ENCODE measurements at regions not wholly inside any gene's neighbourhood (a gene's known extent, or its start where the extent isn't known, plus 50 kb on each side); places are given as distances from the start of the nearest gene placed in this dataset.
"Not testable (repeated sequence)": the region's sequence is repeated elsewhere in the genome, so short reads cannot be mapped to it uniquely, and the experiment has no call there.

DNA sequence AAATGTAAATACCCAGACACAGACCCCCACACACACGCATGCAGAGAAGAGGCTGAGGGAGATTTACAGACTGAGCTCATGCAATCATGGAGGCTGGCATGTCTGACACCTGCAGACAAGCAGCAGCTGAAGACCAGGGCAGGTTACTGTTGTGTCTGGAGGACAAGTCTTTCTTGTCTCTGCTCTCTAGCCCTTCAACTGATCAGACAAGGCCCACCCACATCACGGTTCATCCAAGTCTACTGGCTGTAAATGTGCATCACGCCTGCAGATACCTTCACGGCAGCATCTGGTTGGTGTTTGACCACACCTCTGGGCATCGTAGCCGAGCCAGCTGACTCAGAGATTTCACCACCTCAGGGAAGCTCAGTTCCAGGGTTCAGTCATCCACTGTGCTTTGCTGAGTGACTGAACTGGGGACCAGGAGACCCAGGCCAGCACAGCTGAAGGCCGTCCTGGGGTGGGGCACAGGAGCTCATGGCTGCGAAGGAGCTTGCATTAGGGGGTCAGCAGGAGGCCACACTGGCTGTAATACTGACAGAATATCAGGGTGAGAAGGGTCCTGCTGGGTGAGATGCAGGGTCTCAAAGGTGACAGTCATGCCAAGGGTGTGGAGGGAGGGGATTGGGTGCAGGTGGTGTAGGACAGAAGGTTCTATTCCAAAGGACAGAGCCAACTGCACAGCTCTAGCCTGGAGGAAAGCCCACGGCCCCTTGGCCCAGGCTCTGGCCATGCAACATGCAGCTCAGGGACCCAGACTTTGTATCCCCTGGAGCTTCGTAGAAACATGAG, 304.9 kb downstream of the BRD1 start:
- ATAC-seq, result no peak

DNA sequence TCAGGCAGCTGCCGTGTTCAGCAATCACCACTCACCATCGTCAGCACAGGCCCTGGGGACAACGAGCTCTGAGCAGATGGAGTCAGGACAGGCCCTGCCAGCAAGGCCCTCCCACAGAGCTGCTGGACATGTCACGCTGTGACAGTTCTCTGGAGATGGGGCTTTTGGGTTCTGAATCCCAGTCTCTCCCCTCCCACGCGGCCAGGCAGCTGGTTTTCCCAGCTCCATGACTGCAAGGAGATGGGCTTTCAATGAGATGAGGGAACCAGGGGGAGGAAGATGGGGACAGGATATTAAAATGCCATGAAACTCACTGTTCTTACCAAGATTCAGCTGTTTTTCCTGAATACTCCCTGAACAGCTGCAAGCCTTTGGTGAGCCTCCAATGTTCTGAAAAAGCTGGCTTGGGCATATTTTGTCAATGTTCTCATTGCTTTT, 305.9 kb downstream of the BRD1 start:
- no peak for ATAC-seq

DNA sequence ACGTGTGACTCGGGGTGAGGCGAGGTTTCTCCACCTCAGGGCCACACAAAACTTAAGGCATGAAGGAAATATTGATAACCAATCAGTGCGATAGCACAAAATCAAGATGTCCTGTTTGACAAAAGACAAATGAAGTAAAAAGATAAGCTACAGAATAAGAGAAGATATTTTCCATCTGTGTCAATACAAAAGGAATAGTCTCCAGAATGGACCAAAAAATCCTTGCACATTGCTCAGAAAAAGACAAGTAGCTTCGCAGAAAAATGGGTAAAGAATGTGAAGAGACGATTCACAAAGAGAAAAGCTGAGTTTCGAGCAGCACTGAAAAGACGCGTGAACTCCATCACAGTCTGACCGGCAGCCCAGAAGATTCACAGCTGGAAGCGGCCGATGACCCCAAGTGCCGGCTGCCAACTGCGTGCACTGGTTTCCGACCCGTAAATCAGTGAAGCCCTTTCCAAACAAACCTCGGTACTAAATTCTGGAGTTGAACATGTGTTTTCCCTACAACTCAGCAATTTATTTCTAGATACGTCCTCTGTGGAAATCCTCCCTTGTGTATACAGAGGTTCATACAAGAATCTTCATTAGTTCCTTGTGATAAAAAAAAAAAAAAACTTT, 308.4 kb downstream of the BRD1 start:
- no peak for ATAC-seq

DNA sequence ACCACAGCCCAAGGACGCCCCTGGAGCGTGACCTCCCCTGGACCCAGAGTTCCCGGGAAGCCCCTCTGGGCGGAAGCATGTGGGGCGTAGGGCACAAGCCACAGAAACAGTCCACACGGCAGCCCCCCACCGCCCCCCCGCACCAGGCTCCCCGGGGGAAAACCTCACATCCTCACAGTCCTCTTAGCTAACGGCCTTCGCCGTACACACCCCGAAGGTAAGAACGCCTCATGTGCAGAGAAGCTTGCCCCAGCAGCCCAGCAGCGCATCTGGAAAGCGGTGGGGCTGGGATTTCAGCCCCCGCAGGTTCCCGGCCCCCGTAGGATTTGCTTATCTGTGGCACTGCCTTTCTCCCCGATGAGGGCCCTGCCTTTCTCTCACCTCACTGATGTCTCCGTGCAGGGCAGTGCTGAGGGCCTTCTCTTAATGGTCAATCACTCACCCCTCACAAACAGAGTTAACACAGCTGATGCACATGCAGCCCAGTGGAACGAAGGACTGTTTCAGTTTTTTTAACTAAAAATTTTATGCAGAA, 309.2 kb downstream of the BRD1 start:
- no peak for ATAC-seq

DNA sequence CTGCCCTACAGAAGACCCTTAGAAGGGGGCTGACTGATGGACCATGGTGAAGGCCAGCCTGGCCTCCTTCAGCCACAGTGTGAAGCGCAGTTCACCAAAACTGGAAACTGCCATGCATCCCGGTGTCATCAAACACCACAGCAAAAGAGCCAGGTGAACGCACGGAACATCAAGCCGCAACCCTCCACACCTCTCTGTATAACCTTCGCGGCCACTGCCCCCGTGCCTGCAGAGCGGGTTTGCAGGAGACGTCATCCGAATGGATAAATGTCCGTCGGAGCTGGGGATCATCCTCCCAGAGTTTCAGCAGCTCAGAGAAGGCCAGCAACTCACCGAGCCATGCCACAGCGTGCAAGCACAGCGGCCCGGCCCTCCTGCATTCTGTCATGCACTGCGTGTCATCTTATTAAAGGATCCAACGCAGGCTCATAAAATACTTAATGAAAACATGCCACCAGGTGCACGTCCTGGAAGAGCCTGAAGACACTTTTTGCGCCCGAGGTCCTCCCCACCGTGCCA, 309.9 kb downstream of the BRD1 start:
- ATAC-seq, result no peak

DNA sequence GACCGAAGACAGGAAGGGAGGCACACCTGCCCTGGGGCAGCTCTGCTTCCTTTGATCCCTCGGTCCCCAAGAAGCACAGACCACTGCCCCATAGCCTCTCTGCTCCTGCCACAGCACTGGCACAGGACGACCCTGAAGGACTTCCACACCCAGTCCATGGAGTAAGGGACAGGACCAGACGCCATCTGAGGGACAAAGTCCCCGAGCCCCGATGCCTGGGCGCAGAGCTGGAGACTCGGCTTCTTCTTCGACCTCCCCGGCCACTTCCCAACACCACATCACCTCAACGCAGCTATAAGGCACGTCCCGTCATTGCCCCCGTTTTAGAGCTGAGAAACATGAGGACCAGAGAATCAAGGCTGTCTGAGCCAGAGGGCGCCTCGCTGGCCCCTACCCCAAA, 310.5 kb downstream of the BRD1 start:
- no peak for ATAC-seq

DNA sequence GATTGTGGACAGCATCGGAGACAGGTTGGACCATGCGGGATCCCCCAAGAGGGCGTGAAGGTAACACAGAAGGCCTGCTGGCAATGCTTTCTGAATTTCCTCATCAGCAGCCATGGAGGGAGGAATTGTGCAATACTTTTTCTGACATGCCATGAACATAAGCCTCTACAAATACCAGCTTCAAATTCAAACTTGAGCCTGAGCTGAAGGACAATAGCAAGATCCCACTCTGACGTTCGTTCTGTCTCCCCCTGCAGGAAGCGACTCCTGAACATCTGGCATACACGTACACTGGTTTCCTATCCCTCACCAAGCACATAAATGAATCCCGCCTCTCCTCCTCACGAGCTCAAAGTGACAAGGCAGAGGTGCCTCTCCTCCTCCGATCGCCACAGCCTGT, 312.2 kb downstream of the BRD1 start:
- ATAC-seq, result no peak

DNA sequence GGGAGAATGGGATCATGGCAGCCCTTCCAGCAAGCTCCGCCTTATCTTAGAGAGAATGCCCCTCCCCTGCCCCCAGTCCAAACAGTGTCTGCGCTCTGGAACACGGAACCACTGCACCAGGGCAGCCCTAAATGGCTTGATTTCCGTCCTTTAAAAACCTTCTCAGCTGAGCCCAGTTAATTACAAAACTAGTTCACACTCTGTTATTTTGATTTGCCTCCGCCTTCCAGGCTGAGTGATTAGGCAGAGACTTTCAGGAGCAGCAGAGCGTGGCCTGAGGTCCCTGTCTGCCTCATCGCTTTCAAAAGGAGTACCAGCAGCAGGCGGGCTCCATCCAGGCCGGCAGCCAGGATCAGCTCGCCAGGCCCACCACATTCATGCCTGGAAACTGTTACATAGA, 313.0 kb downstream of the BRD1 start:
- no peak for ATAC-seq

DNA sequence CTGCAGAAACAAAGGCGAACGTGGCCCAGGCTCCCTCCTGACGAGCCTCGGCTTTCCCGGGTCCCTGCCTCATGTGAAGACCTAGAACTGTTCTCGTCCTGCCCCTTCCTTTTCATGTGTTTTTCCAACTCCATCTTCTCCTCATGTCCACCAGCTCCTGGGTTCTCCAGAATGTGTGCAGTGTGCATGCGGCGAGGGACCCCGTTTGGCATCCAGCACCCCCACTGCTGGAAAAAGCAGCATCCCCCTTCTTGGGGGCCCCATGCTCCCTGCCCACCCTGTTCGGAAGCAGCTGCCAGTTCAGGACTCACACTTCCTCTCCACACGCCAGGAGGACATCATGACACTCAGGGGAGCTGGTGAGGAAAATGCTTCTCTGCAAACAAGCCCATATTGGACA, 313.5 kb downstream of the BRD1 start:
- no peak for ATAC-seq

DNA sequence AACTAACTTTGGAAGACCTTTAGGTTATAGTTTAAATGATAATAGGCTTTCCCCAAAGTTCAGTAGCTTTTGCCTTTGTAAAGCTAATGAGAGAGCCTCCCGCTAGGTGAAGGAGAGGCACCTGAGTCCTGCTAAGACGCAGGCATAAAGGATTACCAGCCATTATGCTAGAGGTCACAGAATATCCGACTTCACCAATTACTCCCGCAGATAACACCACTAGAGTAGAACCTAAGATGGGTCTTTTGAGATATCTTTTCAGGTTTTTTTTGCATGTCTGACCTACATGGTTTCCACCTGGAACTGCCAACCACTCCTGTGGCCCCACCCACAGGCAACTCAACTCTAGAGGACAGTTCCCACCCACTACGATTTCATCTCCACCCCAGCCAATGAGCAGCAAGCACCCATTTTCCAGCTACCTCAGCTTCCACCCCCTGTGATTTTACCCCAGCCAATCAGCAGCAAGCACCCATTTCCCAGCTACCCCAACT, 314.3 kb downstream of the BRD1 start:
- no peak for ATAC-seq

DNA sequence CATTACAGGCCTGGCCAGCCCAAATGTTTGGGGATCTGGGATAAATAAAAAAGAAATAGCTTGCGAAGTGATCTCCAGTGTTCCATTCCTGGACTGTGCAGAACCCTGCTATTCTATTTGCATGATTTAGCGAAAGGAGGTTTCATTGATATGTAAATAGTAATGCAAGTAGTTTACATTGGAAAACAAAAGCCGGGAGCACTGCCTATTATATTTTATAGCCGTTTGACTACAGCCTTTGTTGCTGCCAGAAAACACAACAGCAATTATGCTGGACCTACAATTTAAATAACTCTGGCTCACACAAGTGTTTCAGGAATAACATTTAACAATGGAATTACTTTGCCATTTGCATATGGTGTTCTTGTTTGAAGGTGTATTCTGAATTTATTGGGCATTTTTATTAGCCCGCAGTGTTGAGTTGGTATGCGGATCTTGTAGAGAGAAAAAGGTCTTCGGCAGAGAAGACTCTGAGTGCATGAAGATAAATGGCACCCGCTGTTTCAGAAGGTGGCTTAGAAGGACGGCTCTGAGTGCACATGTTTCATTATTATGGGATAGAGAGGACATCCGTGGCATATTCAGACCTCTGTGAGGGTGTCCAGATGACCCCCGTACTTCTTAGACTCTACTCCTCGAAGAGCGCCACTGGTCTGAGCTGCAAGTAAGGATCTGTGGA, 315.0 kb downstream of the BRD1 start:
- no peak for ATAC-seq

DNA sequence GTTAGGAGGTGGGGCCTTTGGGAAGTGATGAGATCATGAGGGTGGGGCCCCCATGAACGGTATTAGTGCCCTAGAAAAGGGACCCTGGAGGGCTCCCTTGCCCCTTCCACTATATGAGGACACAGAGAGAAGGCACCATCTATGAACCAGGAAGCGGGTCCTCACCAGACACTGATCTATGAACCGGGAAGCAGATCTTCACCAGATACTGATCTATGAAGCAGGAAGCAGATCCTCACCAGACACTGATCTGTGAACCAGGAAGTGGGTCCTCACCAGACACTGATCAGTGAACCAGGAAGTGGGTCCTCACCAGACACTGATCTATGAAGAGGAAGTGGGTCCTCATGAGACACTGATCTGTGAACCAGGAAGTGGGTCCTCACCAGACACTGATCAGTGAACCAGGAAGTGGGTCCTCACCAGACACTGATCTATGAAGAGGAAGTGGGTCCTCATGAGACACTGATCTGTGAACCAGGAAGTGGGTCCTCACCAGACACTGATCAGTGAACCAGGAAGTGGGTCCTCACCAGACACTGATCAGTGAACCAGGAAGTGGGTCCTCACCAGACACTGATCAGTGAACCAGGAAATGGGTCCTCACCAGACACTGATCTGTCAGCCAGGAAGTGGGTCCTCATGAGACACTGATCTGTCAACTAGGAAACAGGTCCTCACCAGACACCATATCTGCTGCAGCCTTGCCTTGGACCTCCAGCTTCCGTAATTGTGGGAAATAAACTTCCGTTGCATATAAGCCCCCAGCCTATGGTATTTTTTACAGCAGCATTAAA, 316.1 kb downstream of the BRD1 start:
- not testable (repeated sequence) for ATAC-seq

DNA sequence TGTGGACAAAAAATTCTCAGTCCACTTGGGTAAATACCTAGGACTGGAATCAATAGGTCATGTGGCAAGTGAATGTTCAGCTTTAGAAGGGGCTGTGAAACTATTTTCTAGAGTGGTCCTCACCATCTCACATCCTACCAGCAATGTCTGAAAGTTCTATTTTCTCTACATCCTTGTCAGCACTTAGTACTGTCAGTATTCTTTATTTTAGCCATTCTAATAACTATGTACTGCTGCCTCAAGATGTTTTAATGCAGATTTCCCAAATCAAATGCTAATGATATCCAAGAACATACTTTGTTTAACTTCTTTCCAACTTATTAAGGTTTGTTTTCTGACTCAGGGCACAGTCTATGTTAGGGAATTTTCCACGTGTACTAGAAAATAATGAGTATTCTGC, 317.0 kb downstream of the BRD1 start:
- ATAC-seq, result no peak

DNA sequence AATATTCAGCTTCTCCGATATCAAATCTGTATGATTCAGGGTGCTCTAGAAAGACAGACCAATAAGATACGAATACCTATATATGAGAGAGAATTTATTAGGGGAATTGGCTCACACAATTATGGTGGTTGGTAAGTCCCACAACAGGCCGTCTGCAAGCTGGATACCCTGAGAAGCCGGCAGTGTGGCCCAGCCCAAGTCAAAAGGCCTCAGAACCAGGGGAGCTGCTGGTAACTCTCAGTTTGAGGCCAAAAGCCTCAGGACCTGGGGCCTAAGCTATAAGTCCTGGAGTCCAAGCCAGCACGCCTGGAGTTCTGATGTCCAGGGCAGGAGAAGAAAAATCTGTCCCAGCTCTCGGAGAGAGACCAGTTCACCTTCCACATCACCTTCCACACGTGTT, 318.7 kb downstream of the BRD1 start:
- no peak for ATAC-seq

DNA sequence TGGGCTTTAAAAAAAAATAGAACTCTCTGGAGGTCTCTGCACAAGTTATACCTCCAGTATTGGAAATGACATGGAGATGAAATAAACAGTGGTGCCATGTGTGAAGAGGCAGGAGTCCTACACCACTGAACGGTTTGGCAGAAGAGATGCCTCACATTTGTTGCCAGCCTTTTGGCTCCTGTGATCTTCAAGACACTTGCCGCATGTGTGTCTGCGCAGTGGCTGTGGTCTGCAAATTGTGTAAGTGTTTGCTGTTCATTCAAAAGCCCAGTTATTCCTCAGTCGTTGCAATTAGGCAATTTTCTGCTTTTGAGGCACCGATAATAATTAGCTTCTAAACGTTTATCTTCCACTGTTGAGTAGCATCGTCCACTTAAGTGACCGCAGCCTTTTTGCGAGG, 319.1 kb downstream of the BRD1 start:
- no peak for ATAC-seq

DNA sequence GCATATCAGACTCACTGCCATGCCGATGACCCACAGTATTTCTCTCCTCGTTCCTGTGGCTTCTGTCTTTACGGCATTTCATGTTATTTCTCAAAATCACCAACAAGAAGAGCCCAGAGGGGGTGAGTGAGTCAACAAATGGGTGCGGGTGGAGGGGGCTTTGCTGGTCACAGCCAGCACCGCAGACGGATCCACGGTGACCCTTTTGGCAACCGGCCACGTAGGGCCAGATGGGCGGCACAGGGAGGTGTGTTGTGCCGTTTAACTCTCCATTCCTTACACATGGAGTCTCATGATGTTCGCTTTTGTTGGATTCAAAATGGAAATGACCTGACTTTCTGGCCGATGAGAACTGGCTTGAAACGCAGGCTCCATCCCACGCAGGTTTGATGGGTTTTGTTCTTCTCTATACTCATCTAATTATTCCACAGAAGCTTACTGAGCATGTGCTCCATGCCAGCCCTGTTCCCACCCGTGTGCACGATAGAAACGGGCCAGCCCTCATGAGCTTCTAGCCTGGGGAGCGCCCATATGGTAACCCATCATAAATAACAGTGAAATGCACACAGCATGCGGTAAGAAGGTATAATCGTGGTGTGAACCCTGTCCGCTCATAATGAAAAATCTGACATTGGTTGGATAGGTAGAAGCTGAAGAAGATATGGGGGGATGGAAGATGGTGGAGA, 319.9 kb downstream of the BRD1 start:
- no peak for ATAC-seq

DNA sequence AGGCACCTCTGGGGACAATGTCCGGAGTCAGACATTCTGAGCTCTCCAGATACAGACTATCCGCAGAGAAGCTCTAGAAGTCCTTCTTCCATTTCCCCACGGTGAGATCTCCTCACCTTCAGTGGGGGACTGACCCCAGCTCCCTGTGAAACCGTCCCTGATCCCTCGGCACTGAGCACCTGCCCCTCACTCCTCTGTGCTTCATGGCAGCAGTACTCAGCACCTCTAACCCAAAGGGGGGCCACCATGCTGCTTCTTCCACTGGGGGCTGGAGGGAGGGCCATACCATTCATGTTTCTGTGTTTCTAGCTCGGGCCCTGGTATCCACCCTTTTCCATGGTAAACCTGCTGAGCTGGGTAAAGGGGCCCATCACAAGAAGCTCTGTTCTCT, 321.7 kb downstream of the BRD1 start:
- no peak for ATAC-seq

DNA sequence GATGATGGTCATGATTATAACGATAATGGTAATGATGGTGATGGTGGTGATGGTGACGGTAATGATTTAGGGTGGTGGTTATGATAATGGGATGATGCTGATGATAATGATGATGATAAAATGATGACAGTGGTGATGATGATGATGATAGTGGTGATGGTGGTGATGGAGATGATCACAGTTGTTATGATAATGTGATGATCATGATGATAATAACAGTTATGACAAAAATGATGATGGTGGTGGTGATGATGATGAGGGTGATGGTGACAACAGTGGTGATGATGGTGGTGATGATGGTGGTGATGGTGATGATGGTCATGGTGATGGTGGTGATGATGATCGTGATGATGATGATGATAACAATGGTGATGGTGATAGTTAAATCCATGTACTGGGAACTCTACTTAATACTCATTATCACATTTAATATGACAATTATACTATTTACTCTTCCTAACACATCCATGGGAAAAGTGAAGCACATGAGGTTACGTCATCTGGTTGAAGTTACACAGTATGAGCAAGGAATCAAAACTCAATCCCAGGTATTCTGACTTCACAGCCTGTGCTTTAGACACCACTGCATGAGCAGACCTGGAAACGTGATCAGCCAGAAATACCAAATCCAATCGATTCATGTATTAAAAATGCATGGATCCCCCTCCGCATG, 322.2 kb downstream of the BRD1 start:
- no peak for ATAC-seq

DNA sequence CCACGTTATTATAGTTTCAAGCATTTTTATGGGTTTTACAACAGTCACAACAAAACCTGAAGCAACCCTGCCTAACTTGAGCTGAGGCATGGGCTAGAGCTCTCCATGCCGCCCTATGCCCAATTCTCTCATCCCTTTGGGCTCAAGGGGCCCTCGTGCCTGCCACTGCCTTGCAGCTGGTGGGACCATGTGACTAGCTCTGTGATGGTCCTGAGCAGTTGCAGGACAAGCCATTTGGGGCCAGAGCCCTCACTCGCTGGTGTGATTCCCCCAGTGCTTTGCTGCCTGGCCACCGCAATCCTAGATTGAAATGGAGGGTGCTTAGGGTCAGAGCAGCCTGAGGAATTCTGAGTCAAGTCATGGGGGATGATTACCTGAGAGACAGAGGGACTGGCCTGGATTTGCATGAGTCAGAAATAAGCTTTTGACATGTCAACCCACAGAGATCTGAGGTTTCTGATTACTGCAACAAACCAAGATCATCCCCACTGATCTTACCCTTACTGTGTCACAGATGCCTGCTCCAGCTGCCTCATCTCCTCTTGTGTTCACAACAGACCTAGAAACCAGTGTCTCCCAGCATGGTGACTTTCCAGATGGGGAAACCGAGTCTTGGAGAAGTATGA, 323.7 kb downstream of the BRD1 start:
- ATAC-seq, result peak; percentile 33 to 55

DNA sequence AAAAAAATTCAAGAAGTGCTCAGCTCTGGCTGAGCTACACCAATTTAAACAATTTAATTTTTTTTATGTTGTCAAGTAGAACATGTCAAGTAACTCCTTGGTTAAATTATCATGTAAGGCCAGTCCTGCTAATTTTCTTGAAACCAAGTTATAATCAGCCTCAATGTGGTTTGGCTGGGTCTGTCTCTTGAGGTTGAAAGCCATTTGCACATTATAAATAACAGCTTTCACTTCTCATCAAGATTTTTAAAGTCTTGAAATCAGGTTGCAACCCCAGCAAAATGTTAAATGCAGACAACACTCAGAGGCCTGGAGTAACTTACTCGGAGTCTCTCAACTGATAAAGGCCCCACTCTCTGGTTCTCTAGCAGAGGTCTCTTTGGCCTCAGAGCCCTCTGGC, 324.4 kb downstream of the BRD1 start:
- ATAC-seq, result no peak

All from activated CD4-positive, CD25-positive, alpha-beta regulatory T cell treated with anti-CD3 and anti-CD28 coated beads, Interleukin-2, amount 50 U/mL, for 24 hours (primary cell).